ENCODE measurements at regions not wholly inside any gene's neighbourhood (a gene's known extent, or its start where the extent isn't known, plus 50 kb on each side); places are given as distances from the start of the nearest gene placed in this dataset.

DNA sequence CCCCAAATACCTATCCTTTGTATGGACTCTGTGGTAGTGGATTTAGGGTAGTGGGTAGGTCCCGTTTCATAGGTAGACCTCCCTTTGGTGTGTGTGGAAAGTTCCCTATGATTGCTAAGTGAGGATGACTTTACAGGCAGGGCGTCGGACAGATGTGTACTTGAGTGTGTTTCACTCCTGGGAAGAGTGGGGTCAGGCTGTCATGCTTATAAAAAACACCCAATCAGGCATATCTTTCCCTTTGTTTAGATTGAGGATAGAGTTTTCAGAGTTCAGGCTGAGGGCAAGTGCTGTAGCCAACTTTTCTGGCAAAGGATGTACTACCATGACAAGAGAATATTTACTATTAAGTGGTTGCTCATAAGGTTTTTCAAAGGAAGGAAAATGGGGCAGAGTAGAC, 242.0 kb downstream of the YTHDC2 start:
- H4K20me1 ChIP-seq (ENCODE audit: control insufficient read depth, insufficient read depth, low read depth, low read length): no peaks in the 10 kb centered on the region
- H3F3A ChIP-seq (ENCODE audit: control insufficient read depth, insufficient read depth): no peaks in the 10 kb centered on the region
- TF ChIP-seq EZH2phosphoT487 (IDR thresholded peaks at IDR 0.05; ENCODE audit: borderline replicate concordance, low read length) (no peak), CTCF (IDR thresholded peaks at IDR 0.05; ENCODE audit: low read depth, low read length, poor library complexity, severe bottlenecking) (no peak)
- no peak overlapping the region for H3K4me3 ChIP-seq (ENCODE audit: low read length)
- no peak overlapping the region for H3K4me2 ChIP-seq (ENCODE audit: low read length)
- no peaks in the 10 kb centered on the region for H3K79me2 ChIP-seq (ENCODE audit: control insufficient read depth, low read length)
- H3K27me3 ChIP-seq (ENCODE audit: control insufficient read depth, low read length): no peaks in the 10 kb centered on the region
- H3K27ac ChIP-seq (ENCODE audit: low read depth, low read length): no peak overlapping the region
- no peaks in the 10 kb centered on the region for H3K9me3 ChIP-seq (ENCODE audit: control insufficient read depth, insufficient read depth, low read length)
- H3K36me3 ChIP-seq (ENCODE audit: control insufficient read depth, low read length): no peaks in the 10 kb centered on the region
- no peaks in the 10 kb centered on the region for H3K4me1 ChIP-seq (ENCODE audit: control insufficient read depth, low read length)
- no peaks in the 10 kb centered on the region for H3K9me2 ChIP-seq (replicated peaks; ENCODE audit: control insufficient read depth, low read length)

GRCh38 chr5:113757508-113757907, 244.0 kb downstream of the YTHDC2 start:
- H3K27ac ChIP-seq (ENCODE audit: low read depth, low read length): no peak overlapping the region
- no peaks in the 10 kb centered on the region for H3F3A ChIP-seq (ENCODE audit: control insufficient read depth, insufficient read depth)
- no peaks in the 10 kb centered on the region for H3K27me3 ChIP-seq (ENCODE audit: control insufficient read depth, low read length)
- no peak overlapping the region for H3K4me3 ChIP-seq (ENCODE audit: low read length)
- no peak for TF ChIP-seq EZH2phosphoT487 (IDR thresholded peaks at IDR 0.05; ENCODE audit: borderline replicate concordance, low read length)
- TF ChIP-seq CTCF (IDR thresholded peaks at IDR 0.05; ENCODE audit: low read depth, low read length, poor library complexity, severe bottlenecking): no peak
- no peaks in the 10 kb centered on the region for H3K9me2 ChIP-seq (replicated peaks; ENCODE audit: control insufficient read depth, low read length)
- no peaks in the 10 kb centered on the region for H3K9me3 ChIP-seq (ENCODE audit: control insufficient read depth, insufficient read depth, low read length)
- H3K36me3 ChIP-seq (ENCODE audit: control insufficient read depth, low read length): no peaks in the 10 kb centered on the region
- no peaks in the 10 kb centered on the region for H3K79me2 ChIP-seq (ENCODE audit: control insufficient read depth, low read length)
- no peak overlapping the region for H3K4me2 ChIP-seq (ENCODE audit: low read length)
- H4K20me1 ChIP-seq (ENCODE audit: control insufficient read depth, insufficient read depth, low read depth, low read length): no peaks in the 10 kb centered on the region
- no peaks in the 10 kb centered on the region for H3K4me1 ChIP-seq (ENCODE audit: control insufficient read depth, low read length)

DNA sequence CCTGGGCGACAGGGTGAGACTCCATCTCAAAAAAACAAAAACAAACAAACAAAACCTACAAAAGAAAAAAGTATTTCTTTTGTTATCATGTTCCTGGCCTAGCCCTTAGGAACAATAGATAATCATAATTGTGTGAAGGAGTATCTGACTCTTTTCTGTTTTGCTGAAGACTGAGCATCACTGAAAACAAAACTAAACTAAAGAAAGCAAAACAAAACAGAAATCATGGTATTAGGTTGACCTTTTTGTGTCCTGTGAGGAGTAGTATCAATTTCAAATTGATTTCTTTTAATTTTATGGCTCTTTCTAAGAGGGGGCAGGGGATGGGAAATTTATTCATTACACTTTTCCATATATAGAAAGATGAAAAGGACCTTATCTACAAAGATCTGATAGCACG, 246.0 kb downstream of the YTHDC2 start:
- no peaks in the 10 kb centered on the region for H4K20me1 ChIP-seq (ENCODE audit: control insufficient read depth, insufficient read depth, low read depth, low read length)
- no peak for TF ChIP-seq CTCF (IDR thresholded peaks at IDR 0.05; ENCODE audit: low read depth, low read length, poor library complexity, severe bottlenecking)
- no peak for TF ChIP-seq EZH2phosphoT487 (IDR thresholded peaks at IDR 0.05; ENCODE audit: borderline replicate concordance, low read length)
- H3K4me2 ChIP-seq (ENCODE audit: low read length): no peak overlapping the region
- H3K9me2 ChIP-seq (replicated peaks; ENCODE audit: control insufficient read depth, low read length): no peaks in the 10 kb centered on the region
- no peak overlapping the region for H3K4me3 ChIP-seq (ENCODE audit: low read length)
- no peaks in the 10 kb centered on the region for H3K79me2 ChIP-seq (ENCODE audit: control insufficient read depth, low read length)
- no peaks in the 10 kb centered on the region for H3F3A ChIP-seq (ENCODE audit: control insufficient read depth, insufficient read depth)
- no peak overlapping the region for H3K27ac ChIP-seq (ENCODE audit: low read depth, low read length)
- H3K36me3 ChIP-seq (ENCODE audit: control insufficient read depth, low read length): no peaks in the 10 kb centered on the region
- no peaks in the 10 kb centered on the region for H3K9me3 ChIP-seq (ENCODE audit: control insufficient read depth, insufficient read depth, low read length)
- no peaks in the 10 kb centered on the region for H3K4me1 ChIP-seq (ENCODE audit: control insufficient read depth, low read length)
- H3K27me3 ChIP-seq (ENCODE audit: control insufficient read depth, low read length): no peaks in the 10 kb centered on the region

DNA sequence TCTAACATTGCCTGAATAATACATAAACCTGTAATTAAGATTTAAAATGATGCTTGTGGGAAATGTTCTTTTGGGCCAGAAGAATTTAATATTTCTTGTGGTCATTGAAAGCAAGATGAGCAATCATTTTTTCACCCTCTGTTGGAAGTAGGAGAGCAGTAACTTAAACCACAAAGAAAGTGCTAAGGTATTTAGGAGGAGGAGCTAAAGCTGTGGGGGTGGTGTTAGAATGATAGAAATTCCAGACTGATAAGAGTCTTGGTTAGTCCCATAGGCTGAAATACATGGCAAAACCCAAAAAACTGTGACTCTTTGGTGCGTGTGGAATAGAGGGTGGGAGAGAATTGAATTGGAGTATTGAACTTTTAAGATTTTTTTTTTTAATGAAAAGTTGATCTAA, 247.0 kb downstream of the YTHDC2 start:
- Histone ChIP-seq H3K4me2 (ENCODE audit: low read length) (no peak overlapping the region), H3K9me2 (replicated peaks; ENCODE audit: control insufficient read depth, low read length) (no peaks in the 10 kb centered on the region), H3K4me3 (ENCODE audit: low read length) (no peak overlapping the region), H3K27ac (ENCODE audit: low read depth, low read length) (no peak overlapping the region), H4K20me1 (ENCODE audit: control insufficient read depth, insufficient read depth, low read depth, low read length) (no peaks in the 10 kb centered on the region), H3F3A (ENCODE audit: control insufficient read depth, insufficient read depth) (no peaks in the 10 kb centered on the region), H3K4me1 (ENCODE audit: control insufficient read depth, low read length) (no peaks in the 10 kb centered on the region), H3K9me3 (ENCODE audit: control insufficient read depth, insufficient read depth, low read length) (no peaks in the 10 kb centered on the region), H3K27me3 (ENCODE audit: control insufficient read depth, low read length) (no peaks in the 10 kb centered on the region), H3K79me2 (ENCODE audit: control insufficient read depth, low read length) (no peaks in the 10 kb centered on the region), H3K36me3 (ENCODE audit: control insufficient read depth, low read length) (no peaks in the 10 kb centered on the region)
- no peak for TF ChIP-seq EZH2phosphoT487 (IDR thresholded peaks at IDR 0.05; ENCODE audit: borderline replicate concordance, low read length)
- no peak for TF ChIP-seq CTCF (IDR thresholded peaks at IDR 0.05; ENCODE audit: low read depth, low read length, poor library complexity, severe bottlenecking)
